ENCODE measurements at regions not wholly inside any gene's neighbourhood (a gene's known extent, or its start where the extent isn't known, plus 50 kb on each side); places are given as distances from the start of the nearest gene placed in this dataset.

- no peak overlapping the region for H3K4me3 ChIP-seq (replicated peaks in 1 of 3; ENCODE audit: insufficient read depth in 1 of 3, low read depth in 1 of 3, low read length in 3 of 3)
- FAIRE-seq (no peak), DNase-seq (ENCODE audit: low read depth, low spot score) (no peak)
- no peaks in the 10 kb centered on the region for H3K79me2 ChIP-seq (ENCODE audit: control insufficient read depth, insufficient read depth, low read length)
- no peaks in the 10 kb centered on the region for H3K4me1 ChIP-seq (ENCODE audit: control insufficient read depth, extremely low read depth, insufficient read depth, low read length)
- H3K9me3 ChIP-seq (replicated peaks; ENCODE audit: control insufficient read depth, insufficient read depth, low read length) = no peaks in the 10 kb centered on the region
- TF ChIP-seq POLR2A (IDR thresholded peaks at IDR 0.05; ENCODE audit: low read depth, low read length) (no peak), POLR2AphosphoS5 (IDR thresholded peaks at IDR 0.05; ENCODE audit: insufficient read depth, low read depth, low read length) (no peak), CTCF (IDR thresholded peaks at IDR 0.05; ENCODE audit: extremely low read depth in 1 of 2, insufficient read depth in 1 of 2, low read depth in 1 of 2, low read length in 2 of 2) (no peak), MYC (IDR thresholded peaks at IDR 0.05; ENCODE audit: low read depth, low read length) (no peak), JUN (IDR thresholded peaks at IDR 0.05; ENCODE audit: borderline replicate concordance, insufficient read depth, insufficient read length, low read depth) (no peak), FOS (IDR thresholded peaks at IDR 0.05; ENCODE audit: borderline replicate concordance, insufficient read depth, low read length) (no peak), MAX (IDR thresholded peaks at IDR 0.05; ENCODE audit: insufficient read depth, insufficient read length) (no peak), GATA2 (IDR thresholded peaks at IDR 0.05; ENCODE audit: insufficient read depth, insufficient read length, low read depth, low read length) (no peak), EZH2 (IDR thresholded peaks at IDR 0.05; ENCODE audit: borderline replicate concordance, low read depth, low read length, severe bottlenecking) (no peak)
- H3K27me3 ChIP-seq (ENCODE audit: control insufficient read depth in 2 of 2, insufficient read depth in 2 of 2, low read length in 2 of 2) = peaks cover 0 to 5% of the 10 kb centered on the region in 2 experiments
- CTCF ChIA-PET = interaction anchor here (1.2 to 1.6 kb wide), 3 partner anchors 11 to 100 kb away, joined by 3 read pairs; no protein-coding TSS in a partner anchor
- H3K9ac ChIP-seq (replicated peaks; ENCODE audit: extremely low read depth, insufficient read depth, low read length) = no peak overlapping the region
- no peaks in the 10 kb centered on the region for H3K36me3 ChIP-seq (ENCODE audit: control insufficient read depth in 2 of 2, extremely low read depth in 1 of 2, insufficient read depth in 2 of 2, low read length in 2 of 2)
- intact Hi-C loops (cut with micrococcal nuclease) (no loop called here), dilution Hi-C loops (cut with MboI; ENCODE audit: extremely low pct_ligation_motif_present, low sequenced_read_pairs) (no loop called here)
- H2AFZ ChIP-seq (ENCODE audit: low read depth, low read length) = no peak overlapping the region
- POLR2A ChIA-PET = no interaction called here
- H3K9me1 ChIP-seq (replicated peaks; ENCODE audit: control insufficient read depth, extremely low read depth, insufficient read depth, low read length) = no peaks in the 10 kb centered on the region
- no peak overlapping the region for H3K4me2 ChIP-seq (ENCODE audit: insufficient read depth, low read length)
- no peak overlapping the region for H3K27ac ChIP-seq (ENCODE audit: insufficient read depth, low read depth, low read length)
- H4K20me1 ChIP-seq (replicated peaks; ENCODE audit: control insufficient read depth, extremely low read depth, insufficient read depth, low read length) = no peaks in the 10 kb centered on the region
- no TSS peak for BruUV-seq (replicated peaks)
Observed at GRCh38 chr5:38709678-38710306, 136.0 kb upstream of the OSMR start.
